Activated CD8-positive, alpha-beta memory T cell treated with anti-CD3 and anti-CD28 coated beads, Interleukin-2, amount 50 U/mL, for 1 hour (primary cell): ENCODE measurements at regions not wholly inside any gene's neighbourhood (a gene's known extent, or its start where the extent isn't known, plus 50 kb on each side); places are given as distances from the start of the nearest gene placed in this dataset.

Source experiments
- DNase-seq: peaks from one replicate; pipeline ENCODE4 v3.0.0-alpha.2; 2020; ENCODE audit errors: extremely low read depth

DNA sequence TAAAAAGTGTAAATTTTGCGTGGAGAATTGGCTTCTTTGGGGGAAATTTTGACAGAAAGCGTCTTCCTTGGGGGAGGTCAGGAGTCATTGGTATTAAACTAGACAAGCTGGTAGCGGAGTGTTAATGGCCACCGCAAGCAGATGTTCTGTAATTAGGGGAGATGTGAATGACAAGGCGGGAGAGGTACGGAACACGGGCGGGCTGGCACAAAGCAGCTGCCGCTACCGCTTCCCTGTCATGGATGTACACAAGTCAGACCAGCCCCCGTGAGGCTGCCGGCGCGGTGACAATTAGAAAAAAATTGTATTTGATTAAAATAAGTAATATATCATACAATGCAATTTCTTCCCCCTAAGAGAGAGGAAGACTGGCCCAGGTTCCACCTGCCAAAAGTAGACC, 501.6 kb downstream of the VRK1 start:
- DNase-seq, result no peak

DNA sequence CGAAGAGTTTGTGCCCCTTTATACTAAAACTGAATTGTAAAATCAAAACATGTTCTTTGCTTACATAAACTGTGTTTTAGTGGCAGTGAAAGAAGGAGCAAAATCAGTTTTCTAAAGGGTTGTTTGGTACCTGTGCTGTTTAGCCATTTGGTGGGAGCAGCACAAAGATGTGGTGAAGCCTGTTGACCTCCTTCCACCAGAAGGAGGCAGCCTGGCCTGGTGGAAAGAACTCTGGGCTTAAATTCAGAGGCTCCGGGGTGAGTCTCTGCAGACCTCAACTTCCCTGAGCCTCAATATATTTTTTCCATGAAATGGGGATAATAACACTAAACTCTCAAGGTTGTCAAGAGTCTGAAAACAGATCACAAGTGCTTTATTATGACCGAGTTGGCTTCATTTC, 502.5 kb downstream of the VRK1 start:
- DNase-seq, result no peak

- DNase-seq, result no peak
Observed at GRCh38 chr14:97301931-97302559, 504.9 kb downstream of the VRK1 start.

- no peak for DNase-seq
Observed at GRCh38 chr14:97306133-97306759, 509.1 kb downstream of the VRK1 start.

DNA sequence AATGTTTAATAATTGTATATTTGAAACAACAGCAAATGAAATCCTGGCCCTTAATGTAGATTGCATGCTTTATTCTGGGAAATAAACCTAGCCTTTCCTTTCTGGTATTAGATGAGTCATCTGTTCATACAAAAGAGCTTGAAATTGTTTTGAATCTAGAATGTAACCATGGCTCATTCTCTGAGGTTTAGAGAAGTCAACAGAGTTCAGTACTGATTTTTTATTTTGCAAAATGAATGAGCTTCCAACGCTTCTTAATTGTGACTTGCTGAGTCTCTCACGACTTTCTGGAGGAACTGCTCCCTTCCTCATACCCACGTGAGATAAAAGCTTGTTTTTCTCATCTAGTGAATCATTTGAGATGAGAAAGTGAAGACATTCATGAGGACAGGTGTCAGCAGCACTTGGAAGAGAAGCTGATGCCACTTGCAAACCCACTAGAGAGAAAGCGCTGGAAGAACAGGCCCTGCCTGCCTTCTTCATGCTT, 509.6 kb downstream of the VRK1 start:
- no peak for DNase-seq

- DNase-seq, result no peak
Observed at GRCh38 chr14:97311411-97311810, 514.2 kb downstream of the VRK1 start.

- DNase-seq, result no peak
Observed at GRCh38 chr14:97312910-97313309, 515.7 kb downstream of the VRK1 start.

DNA sequence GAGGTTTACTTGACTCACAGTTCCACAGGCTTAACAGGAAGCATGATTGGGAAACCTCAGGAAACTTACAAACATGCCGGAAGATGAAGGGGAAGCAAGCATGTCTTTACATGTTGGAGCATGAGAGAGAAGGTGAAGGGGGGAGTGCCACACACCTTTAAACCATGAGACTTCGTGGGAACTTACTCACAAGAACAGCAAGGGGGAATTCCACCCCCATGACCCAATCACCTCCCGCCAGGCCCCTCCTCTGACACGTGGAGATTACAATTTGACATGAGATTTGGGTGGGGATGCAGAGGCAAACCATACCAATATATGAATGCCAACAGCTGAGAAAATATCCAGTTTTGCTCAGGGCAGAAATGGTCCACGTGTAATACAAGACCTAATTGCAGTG, 518.6 kb downstream of the VRK1 start:
- no peak for DNase-seq

GRCh38 chr14:97318380-97318779, 521.2 kb downstream of the VRK1 start:
- no peak for DNase-seq

GRCh38 chr14:97319691-97320090, 522.5 kb downstream of the VRK1 start:
- no peak for DNase-seq

- DNase-seq, result no peak
Observed at GRCh38 chr14:97328743-97329142, 531.6 kb downstream of the VRK1 start.

- DNase-seq, result no peak
Observed at GRCh38 chr14:97329701-97330100, 532.5 kb downstream of the VRK1 start.

DNA sequence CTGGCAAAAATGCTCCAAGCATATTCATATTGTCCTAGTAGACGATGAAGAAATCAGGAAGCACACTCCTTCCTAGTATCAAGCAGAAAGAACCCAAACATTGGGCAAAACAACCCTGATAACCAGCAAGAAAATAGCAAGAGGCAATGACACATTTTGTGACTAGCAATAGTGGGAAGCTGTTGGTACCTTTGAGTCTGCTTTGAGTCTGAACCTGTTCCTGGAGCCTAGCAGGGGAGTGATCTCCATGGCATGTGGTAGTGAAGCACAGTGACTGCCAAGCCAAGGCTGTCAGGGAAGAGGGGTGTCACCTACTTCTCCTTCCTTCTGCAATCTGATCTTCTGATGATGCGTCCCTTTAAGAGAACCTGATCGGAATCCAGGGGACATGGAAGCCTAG, 533.9 kb downstream of the VRK1 start:
- DNase-seq, result no peak

DNA sequence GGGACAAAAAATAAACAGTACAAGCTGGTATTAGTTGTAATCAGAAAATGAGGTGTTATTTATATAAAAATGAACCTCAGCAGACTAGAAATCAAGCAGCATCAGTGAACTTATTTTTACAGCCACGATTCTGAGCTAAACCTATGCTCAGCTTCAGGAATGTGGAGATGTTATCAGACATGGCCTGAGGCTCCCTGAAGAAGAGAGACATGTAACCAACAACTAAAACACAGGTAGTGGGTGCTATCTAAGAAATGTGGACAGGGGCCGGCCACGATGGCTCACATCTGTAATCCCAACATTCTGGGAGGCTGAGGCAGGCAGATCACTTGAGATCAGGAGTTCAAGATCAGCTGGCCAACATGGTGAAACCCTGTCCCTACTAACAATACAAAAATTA, 534.3 kb downstream of the VRK1 start:
- DNase-seq, result no peak

- no peak for DNase-seq
Observed at GRCh38 chr14:97336179-97336578, 539.0 kb downstream of the VRK1 start.

- no peak for DNase-seq
Observed at GRCh38 chr14:97336816-97337215, 539.6 kb downstream of the VRK1 start.

DNA sequence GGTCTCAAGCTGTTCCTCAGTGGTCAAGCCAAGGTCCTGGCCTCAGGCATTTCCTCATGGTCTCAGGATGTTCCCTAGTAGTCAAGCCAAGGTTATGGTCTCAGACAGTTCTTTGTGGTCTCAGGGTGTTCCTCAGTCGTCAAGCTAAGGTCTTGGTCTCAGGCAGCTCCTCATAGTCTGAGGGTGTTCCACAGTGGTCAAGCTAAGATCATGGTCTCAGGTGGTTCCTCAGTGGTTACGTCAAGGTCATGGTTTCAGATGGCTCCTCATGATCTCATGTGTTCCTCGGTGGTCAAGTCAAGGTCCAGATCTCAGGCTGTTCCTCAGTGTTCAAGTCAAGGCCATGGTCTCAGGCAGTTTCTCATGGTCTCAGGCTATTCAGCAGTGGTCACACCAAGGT, 540.1 kb downstream of the VRK1 start:
- DNase-seq, result no peak

GRCh38 chr14:97337670-97338069, 540.5 kb downstream of the VRK1 start:
- no peak for DNase-seq

GRCh38 chr14:97344666-97345065, 547.5 kb downstream of the VRK1 start:
- DNase-seq, result no peak

DNA sequence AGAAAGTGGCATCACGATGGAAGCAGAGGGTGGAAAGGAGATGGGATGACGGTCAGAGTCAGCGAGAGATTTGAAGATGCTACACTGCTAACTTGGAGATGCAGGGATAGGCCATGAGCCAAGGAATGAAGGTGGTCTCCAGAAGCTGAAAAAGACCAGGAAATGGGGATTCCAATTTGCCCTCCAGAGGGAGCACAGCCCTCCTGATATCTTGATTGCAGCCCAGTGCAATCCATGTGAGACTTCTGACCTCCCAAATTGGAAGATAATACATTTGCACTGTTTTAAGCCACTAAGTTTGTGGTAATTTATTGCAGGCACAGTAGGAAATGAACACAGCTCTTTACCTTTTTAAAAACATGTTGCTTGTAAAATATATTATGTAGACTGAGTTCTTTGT, 549.5 kb downstream of the VRK1 start:
- DNase-seq, result no peak

GRCh38 chr14:97349463-97349862, 552.3 kb downstream of the VRK1 start:
- no peak for DNase-seq

DNA sequence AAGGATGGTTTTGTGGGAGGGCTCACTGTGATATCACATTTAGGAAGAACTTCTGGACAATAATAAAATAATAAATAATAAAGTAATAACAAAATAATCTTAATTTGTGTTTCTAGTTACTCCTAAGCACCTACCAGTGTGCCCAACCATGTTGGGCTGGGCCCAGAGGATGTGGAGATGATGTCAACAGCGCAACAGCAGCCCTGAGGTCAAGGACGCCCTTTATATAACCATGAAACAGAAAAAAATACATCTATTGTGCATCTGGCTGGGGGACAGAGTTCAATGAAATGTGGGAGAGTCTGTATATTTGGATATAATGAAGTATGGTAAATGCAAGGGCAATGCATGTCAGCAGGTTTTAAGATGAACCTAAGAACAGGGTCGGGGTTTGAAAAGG, 552.8 kb downstream of the VRK1 start:
- no peak for DNase-seq

DNA sequence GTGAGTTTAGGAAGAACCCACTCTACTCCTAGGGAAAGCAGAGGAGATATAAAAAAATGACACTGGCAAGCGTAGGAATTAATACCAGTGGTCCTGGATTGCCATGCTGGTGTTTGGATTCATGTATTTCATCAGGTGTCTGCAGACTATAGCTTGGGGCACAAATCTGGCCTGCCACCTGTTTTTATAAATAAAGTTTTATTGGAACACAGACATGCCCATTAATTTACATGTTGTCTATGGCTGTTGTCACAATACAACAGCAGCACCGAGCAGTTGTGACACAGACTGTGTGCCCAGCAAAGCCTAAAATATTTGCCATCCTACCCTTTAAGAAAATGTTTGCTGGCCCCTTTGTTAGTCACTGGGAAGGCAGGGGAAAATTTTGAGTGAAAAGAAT, 553.2 kb downstream of the VRK1 start:
- no peak for DNase-seq
